HG03039 (cell line): ENCODE measurements at regions not wholly inside any gene's neighbourhood (a gene's known extent, or its start where the extent isn't known, plus 50 kb on each side); places are given as distances from the start of the nearest gene placed in this dataset.

ENCODE experiments used
- ATAC-seq: cut with Tn5 transposase; IDR thresholded peaks from one replicate; pipeline ENCODE4 v1.9.1; 2021; ENCODE audit warnings: mild to moderate bottlenecking, moderate library complexity; ENCODE audit not compliant: unreplicated experiment

GRCh38 chr9:85268131-85268530 lies 473.6 kb downstream of the AGTPBP1 start:
- no peak for ATAC-seq

GRCh38 chr9:85264695-85265094 lies 477.1 kb downstream of the AGTPBP1 start:
- ATAC-seq = no peak

- no peak for ATAC-seq
Measured at GRCh38 chr9:85263288-85263687, 478.5 kb downstream of the AGTPBP1 start.

- no peak for ATAC-seq
Measured at GRCh38 chr9:85262333-85262732, 479.4 kb downstream of the AGTPBP1 start.

- no peak for ATAC-seq
Measured at GRCh38 chr9:85260275-85260845, 481.4 kb downstream of the AGTPBP1 start.

- no peak for ATAC-seq
Measured at GRCh38 chr9:85258823-85259370, 482.9 kb downstream of the AGTPBP1 start.

- ATAC-seq = no peak
Measured at GRCh38 chr9:85258236-85258635, 483.5 kb downstream of the AGTPBP1 start.

- no peak for ATAC-seq
Measured at GRCh38 chr9:85249313-85249621, 492.5 kb downstream of the AGTPBP1 start.

- ATAC-seq = no peak
Measured at GRCh38 chr9:85248514-85249312, 493.0 kb downstream of the AGTPBP1 start.

- no peak for ATAC-seq
Measured at GRCh38 chr9:85246541-85246940, 495.2 kb downstream of the AGTPBP1 start.

GRCh38 chr9:85244856-85245255 lies 496.9 kb downstream of the AGTPBP1 start:
- ATAC-seq = no peak

GRCh38 chr9:85243977-85244376 lies 497.8 kb downstream of the AGTPBP1 start:
- no peak for ATAC-seq

- no peak for ATAC-seq
Measured at GRCh38 chr9:85237478-85237877, 504.3 kb downstream of the AGTPBP1 start.

GRCh38 chr9:85230081-85230480 lies 511.7 kb downstream of the AGTPBP1 start:
- ATAC-seq = no peak

- no peak for ATAC-seq
Measured at GRCh38 chr9:85228111-85228855, 513.5 kb downstream of the AGTPBP1 start.

- ATAC-seq = no peak
Measured at GRCh38 chr9:85225180-85225579, 516.6 kb downstream of the AGTPBP1 start.

- no peak for ATAC-seq
Measured at GRCh38 chr9:85224729-85225128, 517.0 kb downstream of the AGTPBP1 start.

GRCh38 chr9:85224301-85224700 lies 517.5 kb downstream of the AGTPBP1 start:
- no peak for ATAC-seq

GRCh38 chr9:85223506-85224125 lies 518.1 kb downstream of the AGTPBP1 start:
- no peak for ATAC-seq

GRCh38 chr9:85216601-85217000 lies 525.2 kb downstream of the AGTPBP1 start:
- no peak for ATAC-seq

- ATAC-seq = no peak
Measured at GRCh38 chr9:85215961-85216360, 525.8 kb downstream of the AGTPBP1 start.
